HEK293 (cell line): ENCODE measurements at regions not wholly inside any gene's neighbourhood (a gene's known extent, or its start where the extent isn't known, plus 50 kb on each side); places are given as distances from the start of the nearest gene placed in this dataset.

Experiments
- CTCF ChIA-PET: fragments of 350-600 bp; formaldehyde crosslinking; extraction: SDS; loops from one replicate; lab custom pipeline; 2021; ENCODE audit warnings: antibody characterized with exemption; lab: Yijun Ruan, JAX
- POLR2A ChIA-PET: fragments of 300-600 bp; formaldehyde crosslinking; extraction: SDS; loops from one replicate; lab custom pipeline; 2020; ENCODE audit warnings: antibody characterized with exemption, inconsistent platforms; lab: Yijun Ruan, JAX
- H3K27ac ChIP-seq: fragments of 200-500 bp; sonication (Bioruptor generic); 2 replicates; pipeline ENCODE4 v1.5.1; 2014; ENCODE audit warnings: low read depth, low read length, control low read depth, inconsistent platforms; ENCODE audit errors: extremely low read depth
- H3K36me3 ChIP-seq, 2 experiments: fragments of 200-500 bp in 1 of 2; sonication (Bioruptor generic) in 1 of 2; 1 replicate in 1 of 2; 2 replicates in 1 of 2; pipeline ENCODE4 v1.5.1; 2014 to 2017; ENCODE audit warnings: inconsistent platforms in 2 of 2, low read length in 2 of 2; ENCODE audit not compliant: control insufficient read depth in 2 of 2, insufficient read depth in 1 of 2
- H3K4me1 ChIP-seq: fragments of 200-500 bp; sonication (Bioruptor generic); 2 replicates; pipeline ENCODE4 v1.5.1; 2014; ENCODE audit warnings: mild to moderate bottlenecking, low read length, inconsistent platforms; ENCODE audit not compliant: control insufficient read depth, insufficient read depth
- H3K4me3 ChIP-seq: 2 replicates; pipeline ENCODE4 v1.5.1; 2011; ENCODE audit warnings: low read depth, mild to moderate bottlenecking, control low read depth, low read length, moderate library complexity
- H3K9me3 ChIP-seq: fragments of 200-500 bp; sonication (Bioruptor generic); 2 replicates; pipeline ENCODE4 v1.5.1; 2014; ENCODE audit warnings: low read depth, low read length, inconsistent platforms; ENCODE audit not compliant: control insufficient read depth, insufficient read depth
- BCL11A ChIP-seq: fragments of 450-650 bp; formaldehyde crosslinking; IDR thresholded peaks from 2 replicates; pipeline ENCODE4 v1.5.1; 2016; ENCODE audit warnings: low read depth, missing biosample characterization, missing genetic modification characterization
- BCL11B ChIP-seq: fragments of 450-650 bp; formaldehyde crosslinking; IDR thresholded peaks from 2 replicates; pipeline ENCODE4 v1.5.1; 2016; ENCODE audit warnings: low read depth, missing biosample characterization, missing genetic modification characterization
- HOXC10 ChIP-seq: sonication (generic); formaldehyde crosslinking; IDR thresholded peaks from 2 replicates; pipeline ENCODE4 v1.8.1; 2023; ENCODE audit warnings: mild to moderate bottlenecking, missing genetic modification reagents
- MZF1 ChIP-seq: fragments of 450-650 bp; formaldehyde crosslinking; IDR thresholded peaks from 2 replicates; pipeline ENCODE4 v1.5.1; 2017; ENCODE audit warnings: missing biosample characterization, missing genetic modification characterization, borderline replicate concordance
- REPIN1 ChIP-seq: fragments of 450-650 bp; formaldehyde crosslinking; IDR thresholded peaks from 2 replicates; pipeline ENCODE4 v1.5.1; 2017; ENCODE audit warnings: missing biosample characterization, missing genetic modification characterization, low read depth
- ZNF112 ChIP-seq: fragments of 450-650 bp; formaldehyde crosslinking; IDR thresholded peaks from 2 replicates; pipeline ENCODE4 v1.5.0; 2017; ENCODE audit warnings: missing biosample characterization, missing genetic modification characterization
- ZNF155 ChIP-seq: fragments of 450-650 bp; formaldehyde crosslinking; IDR thresholded peaks from 2 replicates; pipeline ENCODE4 v1.5.1; 2016; ENCODE audit warnings: missing biosample characterization, missing genetic modification characterization
- ZNF157 ChIP-seq: fragments of 450-650 bp; formaldehyde crosslinking; IDR thresholded peaks from 2 replicates; pipeline ENCODE4 v1.5.1; 2016; ENCODE audit warnings: missing biosample characterization, missing genetic modification characterization
- ZNF19 ChIP-seq: fragments of 450-650 bp; formaldehyde crosslinking; IDR thresholded peaks from 2 replicates; pipeline ENCODE4; 2016; ENCODE audit warnings: missing biosample characterization, missing genetic modification characterization, low read depth
- ZNF239 ChIP-seq: fragments of 450-650 bp; formaldehyde crosslinking; IDR thresholded peaks from 2 replicates; pipeline ENCODE4 v1.5.1; 2016; ENCODE audit warnings: missing biosample characterization, missing genetic modification characterization
- ZNF24 ChIP-seq: fragments of 450-650 bp; formaldehyde crosslinking; IDR thresholded peaks from 2 replicates; pipeline ENCODE4 v1.5.1; 2016; ENCODE audit warnings: missing biosample characterization, missing genetic modification characterization
- ZNF311 ChIP-seq: fragments of 450-650 bp; formaldehyde crosslinking; IDR thresholded peaks from 2 replicates; pipeline ENCODE4 v1.5.1; 2017; ENCODE audit warnings: missing biosample characterization, missing genetic modification characterization, borderline replicate concordance
- ZNF354C ChIP-seq: fragments of 450-650 bp; formaldehyde crosslinking; IDR thresholded peaks from 2 replicates; pipeline ENCODE4 v1.5.1; 2016; ENCODE audit warnings: missing biosample characterization, missing genetic modification characterization, low read depth, borderline replicate concordance
- ZNF366 ChIP-seq: fragments of 450-650 bp; formaldehyde crosslinking; conservative IDR thresholded peaks from 2 replicates; pipeline ENCODE4 v1.5.1; 2016; ENCODE audit warnings: missing biosample characterization, missing genetic modification characterization
- ZNF426 ChIP-seq: fragments of 450-650 bp; formaldehyde crosslinking; IDR thresholded peaks from 2 replicates; pipeline ENCODE4 v1.5.1; 2017; ENCODE audit warnings: missing biosample characterization, missing genetic modification characterization, mild to moderate bottlenecking, inconsistent platforms, moderate library complexity
- ZNF473 ChIP-seq: fragments of 450-650 bp; formaldehyde crosslinking; IDR thresholded peaks from 2 replicates; pipeline ENCODE4 v1.5.1; 2017; ENCODE audit warnings: missing biosample characterization, missing genetic modification characterization
- ZNF571 ChIP-seq: fragments of 450-650 bp; formaldehyde crosslinking; IDR thresholded peaks from 2 replicates; pipeline ENCODE4 v1.5.0; 2017; ENCODE audit warnings: missing biosample characterization, missing genetic modification characterization
- ZNF610 ChIP-seq: fragments of 450-650 bp; formaldehyde crosslinking; IDR thresholded peaks from 2 replicates; pipeline ENCODE4 v1.5.1; 2016; ENCODE audit warnings: missing biosample characterization, missing genetic modification characterization, borderline replicate concordance
- ZNF626 ChIP-seq: fragments of 450-650 bp; sonication (Bioruptor Pico); formaldehyde crosslinking; IDR thresholded peaks from 2 replicates; pipeline ENCODE4 v1.5.1; 2018; ENCODE audit warnings: missing biosample characterization, missing genetic modification characterization, inconsistent platforms
- ZNF654 ChIP-seq: fragments of 450-650 bp; formaldehyde crosslinking; IDR thresholded peaks from 2 replicates; pipeline ENCODE4 v1.5.1; 2016; ENCODE audit warnings: low read depth, missing biosample characterization, missing genetic modification characterization
- ZNF830 ChIP-seq: fragments of 450-650 bp; IDR thresholded peaks from 2 replicates; pipeline ENCODE4 v1.5.0; 2018; ENCODE audit warnings: missing biosample characterization, missing genetic modification characterization, low read depth, mild to moderate bottlenecking, moderate library complexity
- ZNF837 ChIP-seq: fragments of 450-650 bp; formaldehyde crosslinking; IDR thresholded peaks from 2 replicates; pipeline ENCODE4 v1.5.1; 2016; ENCODE audit warnings: missing biosample characterization, missing genetic modification characterization
- TF ChIP-seq, protein P1 (sequence below): fragments of 450-650 bp; formaldehyde crosslinking; IDR thresholded peaks from 2 replicates; pipeline ENCODE4 v1.5.1; 2016; ENCODE audit warnings: missing biosample characterization, missing genetic modification characterization, borderline replicate concordance
- TF ChIP-seq, protein P2 (sequence below): fragments of 450-650 bp; formaldehyde crosslinking; IDR thresholded peaks from 2 replicates; pipeline ENCODE4 v1.5.1; 2017; ENCODE audit warnings: missing biosample characterization, missing genetic modification characterization
- TF ChIP-seq, protein P3 (sequence below): fragments of 450-650 bp; formaldehyde crosslinking; IDR thresholded peaks from 2 replicates; pipeline ENCODE4 v1.5.1; 2016; ENCODE audit warnings: missing biosample characterization, missing genetic modification characterization
- TF ChIP-seq, protein P4 (sequence below): fragments of 450-650 bp; formaldehyde crosslinking; IDR thresholded peaks from 2 replicates; pipeline ENCODE4 v1.5.1; 2016; ENCODE audit warnings: missing biosample characterization, missing genetic modification characterization

DNA sequence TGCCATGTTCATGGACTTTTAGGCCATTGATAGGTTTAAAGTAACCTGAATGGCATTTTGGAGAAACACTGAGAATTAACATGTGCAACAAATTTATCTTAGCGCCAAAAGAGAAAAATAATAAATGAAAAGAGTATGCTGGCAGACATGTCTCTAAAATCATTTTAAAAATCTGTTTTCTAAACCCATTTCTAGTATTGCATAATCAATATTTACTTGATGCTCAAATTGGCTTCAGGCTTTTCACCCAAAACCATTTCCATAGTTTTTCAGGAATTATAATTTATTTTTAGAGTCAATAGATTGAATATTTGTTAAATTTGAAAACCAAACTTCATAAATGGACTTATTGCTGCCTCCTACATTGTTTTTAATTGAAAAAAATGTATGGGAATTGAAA, 423.0 kb downstream of the PLOD2 start (continued):
- TF ChIP-seq, protein P1, sequence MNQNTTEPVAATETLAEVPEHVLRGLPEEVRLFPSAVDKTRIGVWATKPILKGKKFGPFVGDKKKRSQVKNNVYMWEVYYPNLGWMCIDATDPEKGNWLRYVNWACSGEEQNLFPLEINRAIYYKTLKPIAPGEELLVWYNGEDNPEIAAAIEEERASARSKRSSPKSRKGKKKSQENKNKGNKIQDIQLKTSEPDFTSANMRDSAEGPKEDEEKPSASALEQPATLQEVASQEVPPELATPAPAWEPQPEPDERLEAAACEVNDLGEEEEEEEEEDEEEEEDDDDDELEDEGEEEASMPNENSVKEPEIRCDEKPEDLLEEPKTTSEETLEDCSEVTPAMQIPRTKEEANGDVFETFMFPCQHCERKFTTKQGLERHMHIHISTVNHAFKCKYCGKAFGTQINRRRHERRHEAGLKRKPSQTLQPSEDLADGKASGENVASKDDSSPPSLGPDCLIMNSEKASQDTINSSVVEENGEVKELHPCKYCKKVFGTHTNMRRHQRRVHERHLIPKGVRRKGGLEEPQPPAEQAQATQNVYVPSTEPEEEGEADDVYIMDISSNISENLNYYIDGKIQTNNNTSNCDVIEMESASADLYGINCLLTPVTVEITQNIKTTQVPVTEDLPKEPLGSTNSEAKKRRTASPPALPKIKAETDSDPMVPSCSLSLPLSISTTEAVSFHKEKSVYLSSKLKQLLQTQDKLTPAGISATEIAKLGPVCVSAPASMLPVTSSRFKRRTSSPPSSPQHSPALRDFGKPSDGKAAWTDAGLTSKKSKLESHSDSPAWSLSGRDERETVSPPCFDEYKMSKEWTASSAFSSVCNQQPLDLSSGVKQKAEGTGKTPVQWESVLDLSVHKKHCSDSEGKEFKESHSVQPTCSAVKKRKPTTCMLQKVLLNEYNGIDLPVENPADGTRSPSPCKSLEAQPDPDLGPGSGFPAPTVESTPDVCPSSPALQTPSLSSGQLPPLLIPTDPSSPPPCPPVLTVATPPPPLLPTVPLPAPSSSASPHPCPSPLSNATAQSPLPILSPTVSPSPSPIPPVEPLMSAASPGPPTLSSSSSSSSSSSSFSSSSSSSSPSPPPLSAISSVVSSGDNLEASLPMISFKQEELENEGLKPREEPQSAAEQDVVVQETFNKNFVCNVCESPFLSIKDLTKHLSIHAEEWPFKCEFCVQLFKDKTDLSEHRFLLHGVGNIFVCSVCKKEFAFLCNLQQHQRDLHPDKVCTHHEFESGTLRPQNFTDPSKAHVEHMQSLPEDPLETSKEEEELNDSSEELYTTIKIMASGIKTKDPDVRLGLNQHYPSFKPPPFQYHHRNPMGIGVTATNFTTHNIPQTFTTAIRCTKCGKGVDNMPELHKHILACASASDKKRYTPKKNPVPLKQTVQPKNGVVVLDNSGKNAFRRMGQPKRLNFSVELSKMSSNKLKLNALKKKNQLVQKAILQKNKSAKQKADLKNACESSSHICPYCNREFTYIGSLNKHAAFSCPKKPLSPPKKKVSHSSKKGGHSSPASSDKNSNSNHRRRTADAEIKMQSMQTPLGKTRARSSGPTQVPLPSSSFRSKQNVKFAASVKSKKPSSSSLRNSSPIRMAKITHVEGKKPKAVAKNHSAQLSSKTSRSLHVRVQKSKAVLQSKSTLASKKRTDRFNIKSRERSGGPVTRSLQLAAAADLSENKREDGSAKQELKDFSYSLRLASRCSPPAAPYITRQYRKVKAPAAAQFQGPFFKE (tag by site-specific recombination), result no peak
- TF ChIP-seq, protein P2, sequence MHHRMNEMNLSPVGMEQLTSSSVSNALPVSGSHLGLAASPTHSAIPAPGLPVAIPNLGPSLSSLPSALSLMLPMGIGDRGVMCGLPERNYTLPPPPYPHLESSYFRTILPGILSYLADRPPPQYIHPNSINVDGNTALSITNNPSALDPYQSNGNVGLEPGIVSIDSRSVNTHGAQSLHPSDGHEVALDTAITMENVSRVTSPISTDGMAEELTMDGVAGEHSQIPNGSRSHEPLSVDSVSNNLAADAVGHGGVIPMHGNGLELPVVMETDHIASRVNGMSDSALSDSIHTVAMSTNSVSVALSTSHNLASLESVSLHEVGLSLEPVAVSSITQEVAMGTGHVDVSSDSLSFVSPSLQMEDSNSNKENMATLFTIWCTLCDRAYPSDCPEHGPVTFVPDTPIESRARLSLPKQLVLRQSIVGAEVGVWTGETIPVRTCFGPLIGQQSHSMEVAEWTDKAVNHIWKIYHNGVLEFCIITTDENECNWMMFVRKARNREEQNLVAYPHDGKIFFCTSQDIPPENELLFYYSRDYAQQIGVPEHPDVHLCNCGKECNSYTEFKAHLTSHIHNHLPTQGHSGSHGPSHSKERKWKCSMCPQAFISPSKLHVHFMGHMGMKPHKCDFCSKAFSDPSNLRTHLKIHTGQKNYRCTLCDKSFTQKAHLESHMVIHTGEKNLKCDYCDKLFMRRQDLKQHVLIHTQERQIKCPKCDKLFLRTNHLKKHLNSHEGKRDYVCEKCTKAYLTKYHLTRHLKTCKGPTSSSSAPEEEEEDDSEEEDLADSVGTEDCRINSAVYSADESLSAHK, result no peak
- TF ChIP-seq BCL11B (tag by site-specific recombination) (no peak), ZNF157 (tag by site-specific recombination) (no peak), BCL11A (no peak), ZNF366 (tag by site-specific recombination) (no peak), ZNF426 (tag by site-specific recombination) (no peak), ZNF473 (tag by site-specific recombination) (no peak), HOXC10 (CRISPR knock-in tag) (no peak), ZNF19 (tag by site-specific recombination) (no peak)
- TF ChIP-seq, protein P3, sequence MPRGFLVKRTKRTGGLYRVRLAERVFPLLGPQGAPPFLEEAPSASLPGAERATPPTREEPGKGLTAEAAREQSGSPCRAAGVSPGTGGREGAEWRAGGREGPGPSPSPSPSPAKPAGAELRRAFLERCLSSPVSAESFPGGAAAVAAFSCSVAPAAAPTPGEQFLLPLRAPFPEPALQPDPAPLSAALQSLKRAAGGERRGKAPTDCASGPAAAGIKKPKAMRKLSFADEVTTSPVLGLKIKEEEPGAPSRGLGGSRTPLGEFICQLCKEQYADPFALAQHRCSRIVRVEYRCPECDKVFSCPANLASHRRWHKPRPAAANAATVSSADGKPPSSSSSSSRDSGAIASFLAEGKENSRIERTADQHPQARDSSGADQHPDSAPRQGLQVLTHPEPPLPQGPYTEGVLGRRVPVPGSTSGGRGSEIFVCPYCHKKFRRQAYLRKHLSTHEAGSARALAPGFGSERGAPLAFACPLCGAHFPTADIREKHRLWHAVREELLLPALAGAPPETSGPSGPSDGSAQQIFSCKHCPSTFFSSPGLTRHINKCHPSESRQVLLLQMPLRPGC (tag by site-specific recombination), result no peak

DNA sequence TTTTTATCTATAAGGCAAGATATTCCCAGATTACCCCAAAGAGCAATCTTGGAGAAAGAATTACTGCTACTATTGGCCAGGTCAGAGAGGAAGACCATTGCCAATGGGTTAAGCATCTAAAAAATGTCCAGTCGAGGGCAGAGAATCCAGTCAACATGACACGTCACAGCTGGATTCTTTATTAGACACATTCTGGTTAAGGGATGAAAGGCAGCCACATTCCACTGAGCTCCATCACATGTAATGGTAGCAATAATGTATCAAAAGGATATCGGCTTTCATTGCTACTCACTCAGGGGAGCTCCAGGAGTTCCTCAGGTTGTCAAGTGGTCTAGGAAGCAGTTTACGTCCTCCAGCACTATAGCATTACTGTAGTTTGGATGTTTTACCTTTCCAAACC, 421.1 kb downstream of the PLOD2 start:
- Histone ChIP-seq H3K36me3 (no peaks in the 10 kb centered on the region), H3K27ac (no peak overlapping the region), H3K4me3 (no peak overlapping the region), H3K9me3 (no peaks in the 10 kb centered on the region), H3K4me1 (no peaks in the 10 kb centered on the region)
- ChIA-PET POLR2A (no interaction called here), CTCF (no interaction called here)
- TF ChIP-seq ZNF155, result no peak
- no peak for TF ChIP-seq ZNF830
- TF ChIP-seq ZNF837 (tag by site-specific recombination), result no peak
- TF ChIP-seq ZNF626 (tag by site-specific recombination), result no peak
- no peak for TF ChIP-seq ZNF239 (tag by site-specific recombination)
- TF ChIP-seq ZNF112 (tag by site-specific recombination), result no peak
- TF ChIP-seq ZNF311, result no peak
- TF ChIP-seq MZF1 (tag by site-specific recombination), result no peak
- no peak for TF ChIP-seq ZNF571 (tag by site-specific recombination)
- TF ChIP-seq, protein P4, sequence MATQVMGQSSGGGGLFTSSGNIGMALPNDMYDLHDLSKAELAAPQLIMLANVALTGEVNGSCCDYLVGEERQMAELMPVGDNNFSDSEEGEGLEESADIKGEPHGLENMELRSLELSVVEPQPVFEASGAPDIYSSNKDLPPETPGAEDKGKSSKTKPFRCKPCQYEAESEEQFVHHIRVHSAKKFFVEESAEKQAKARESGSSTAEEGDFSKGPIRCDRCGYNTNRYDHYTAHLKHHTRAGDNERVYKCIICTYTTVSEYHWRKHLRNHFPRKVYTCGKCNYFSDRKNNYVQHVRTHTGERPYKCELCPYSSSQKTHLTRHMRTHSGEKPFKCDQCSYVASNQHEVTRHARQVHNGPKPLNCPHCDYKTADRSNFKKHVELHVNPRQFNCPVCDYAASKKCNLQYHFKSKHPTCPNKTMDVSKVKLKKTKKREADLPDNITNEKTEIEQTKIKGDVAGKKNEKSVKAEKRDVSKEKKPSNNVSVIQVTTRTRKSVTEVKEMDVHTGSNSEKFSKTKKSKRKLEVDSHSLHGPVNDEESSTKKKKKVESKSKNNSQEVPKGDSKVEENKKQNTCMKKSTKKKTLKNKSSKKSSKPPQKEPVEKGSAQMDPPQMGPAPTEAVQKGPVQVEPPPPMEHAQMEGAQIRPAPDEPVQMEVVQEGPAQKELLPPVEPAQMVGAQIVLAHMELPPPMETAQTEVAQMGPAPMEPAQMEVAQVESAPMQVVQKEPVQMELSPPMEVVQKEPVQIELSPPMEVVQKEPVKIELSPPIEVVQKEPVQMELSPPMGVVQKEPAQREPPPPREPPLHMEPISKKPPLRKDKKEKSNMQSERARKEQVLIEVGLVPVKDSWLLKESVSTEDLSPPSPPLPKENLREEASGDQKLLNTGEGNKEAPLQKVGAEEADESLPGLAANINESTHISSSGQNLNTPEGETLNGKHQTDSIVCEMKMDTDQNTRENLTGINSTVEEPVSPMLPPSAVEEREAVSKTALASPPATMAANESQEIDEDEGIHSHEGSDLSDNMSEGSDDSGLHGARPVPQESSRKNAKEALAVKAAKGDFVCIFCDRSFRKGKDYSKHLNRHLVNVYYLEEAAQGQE (tag by site-specific recombination), result no peak
- TF ChIP-seq ZNF610 (tag by site-specific recombination), result no peak
- TF ChIP-seq ZNF354C (tag by site-specific recombination), result no peak
- no peak for TF ChIP-seq ZNF24 (tag by site-specific recombination)
- no peak for TF ChIP-seq REPIN1
- TF ChIP-seq ZNF654 (tag by site-specific recombination), result no peak
